Astrocyte (in vitro differentiated cells and primary cell): ENCODE measurements at regions not wholly inside any gene's neighbourhood (a gene's known extent, or its start where the extent isn't known, plus 50 kb on each side); places are given as distances from the start of the nearest gene placed in this dataset.

Experiments used
- CTCF ChIP-seq: IDR thresholded peaks from 2 replicates; pipeline ENCODE4 v1.5.1; 2011; ENCODE audit warnings: low read depth, mild to moderate bottlenecking, inconsistent platforms, low read length, moderate library complexity; ENCODE audit not compliant: insufficient read depth
- EZH2 ChIP-seq: IDR thresholded peaks from 2 replicates; pipeline ENCODE4 v1.6.1; 2012; ENCODE audit warnings: mild to moderate bottlenecking, low read length, inconsistent platforms; ENCODE audit not compliant: insufficient read depth

GRCh38 chr11:115659061-115659963 lies 155.1 kb upstream of the CADM1 start:
- TF ChIP-seq CTCF, result no peak
- no peak for TF ChIP-seq EZH2
